LNCaP clone FGC (cell line): ENCODE measurements at regions not wholly inside any gene's neighbourhood (a gene's known extent, or its start where the extent isn't known, plus 50 kb on each side); places are given as distances from the start of the nearest gene placed in this dataset.

Experiments used
- DNase-seq: peaks from one replicate; pipeline ENCODE4 v3.0.0-alpha.2; 2011; ENCODE audit warnings: low read depth
- H3K4me3 ChIP-seq: 2 replicates; pipeline ENCODE4 v1.5.1; 2011; ENCODE audit warnings: mild to moderate bottlenecking, low read depth, low read length, control low read depth
- TF ChIP-seq, protein P1 (sequence below): IDR thresholded peaks from 2 replicates; pipeline ENCODE4 v1.5.1; 2012; ENCODE audit warnings: mild to moderate bottlenecking; ENCODE audit not compliant: control insufficient read depth, insufficient read depth; ENCODE audit errors: extremely low read depth

GRCh38 chr14:43949400-43949799, 557.7 kb downstream of the FSCB start:
- DNase-seq = no peak
- H3K4me3 ChIP-seq = no peak overlapping the region
- TF ChIP-seq, protein P1, sequence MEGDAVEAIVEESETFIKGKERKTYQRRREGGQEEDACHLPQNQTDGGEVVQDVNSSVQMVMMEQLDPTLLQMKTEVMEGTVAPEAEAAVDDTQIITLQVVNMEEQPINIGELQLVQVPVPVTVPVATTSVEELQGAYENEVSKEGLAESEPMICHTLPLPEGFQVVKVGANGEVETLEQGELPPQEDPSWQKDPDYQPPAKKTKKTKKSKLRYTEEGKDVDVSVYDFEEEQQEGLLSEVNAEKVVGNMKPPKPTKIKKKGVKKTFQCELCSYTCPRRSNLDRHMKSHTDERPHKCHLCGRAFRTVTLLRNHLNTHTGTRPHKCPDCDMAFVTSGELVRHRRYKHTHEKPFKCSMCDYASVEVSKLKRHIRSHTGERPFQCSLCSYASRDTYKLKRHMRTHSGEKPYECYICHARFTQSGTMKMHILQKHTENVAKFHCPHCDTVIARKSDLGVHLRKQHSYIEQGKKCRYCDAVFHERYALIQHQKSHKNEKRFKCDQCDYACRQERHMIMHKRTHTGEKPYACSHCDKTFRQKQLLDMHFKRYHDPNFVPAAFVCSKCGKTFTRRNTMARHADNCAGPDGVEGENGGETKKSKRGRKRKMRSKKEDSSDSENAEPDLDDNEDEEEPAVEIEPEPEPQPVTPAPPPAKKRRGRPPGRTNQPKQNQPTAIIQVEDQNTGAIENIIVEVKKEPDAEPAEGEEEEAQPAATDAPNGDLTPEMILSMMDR = no peak

DNA sequence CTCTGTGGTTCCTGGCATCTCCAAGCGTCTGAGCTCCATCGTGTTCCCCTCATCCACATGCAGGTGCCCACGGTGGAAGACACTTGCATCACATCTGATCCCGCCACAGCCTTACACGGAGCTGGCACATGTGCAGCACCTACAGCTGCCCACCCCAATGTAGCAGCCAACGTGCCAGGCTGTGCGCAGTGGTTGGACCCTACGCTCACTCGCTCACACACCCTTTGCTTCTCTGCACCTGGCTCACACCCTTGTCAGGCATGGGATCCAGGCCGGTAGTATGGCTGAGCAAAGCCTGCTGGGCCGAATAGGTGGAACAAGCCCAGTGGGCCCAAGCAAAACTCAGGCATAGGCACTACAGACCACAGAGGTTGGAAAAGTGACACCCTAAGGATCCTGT, 567.2 kb downstream of the FSCB start:
- H3K4me3 ChIP-seq = no peak overlapping the region
- no peak for DNase-seq
- TF ChIP-seq, protein P1 = no peak

- DNase-seq = no peak
- TF ChIP-seq, protein P1 = no peak
- H3K4me3 ChIP-seq = no peak overlapping the region
Observed at GRCh38 chr14:43938588-43939281, 568.3 kb downstream of the FSCB start.

DNA sequence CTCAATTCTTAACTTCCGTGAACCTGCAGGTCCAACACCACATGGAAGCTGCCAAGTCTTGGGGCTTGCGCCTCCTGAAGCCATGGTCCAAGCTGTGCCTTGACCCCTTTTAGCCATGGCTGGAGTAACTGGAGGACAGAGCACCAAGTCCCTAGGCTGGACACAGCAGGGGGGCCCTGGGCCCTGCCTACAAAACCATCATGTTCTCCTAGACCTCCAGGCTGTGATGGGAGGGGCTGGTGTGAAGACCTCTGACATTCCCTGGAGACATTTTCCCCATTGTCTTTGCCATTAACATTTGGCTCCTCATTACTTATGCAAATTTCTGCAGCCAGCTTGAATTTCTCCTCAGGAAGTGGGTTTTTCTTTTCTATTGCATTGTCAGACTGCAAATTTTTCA, 570.1 kb downstream of the FSCB start:
- no peak for DNase-seq
- TF ChIP-seq, protein P1 = no peak
- H3K4me3 ChIP-seq = no peak overlapping the region

GRCh38 chr14:43934102-43934501, 573.0 kb downstream of the FSCB start:
- TF ChIP-seq, protein P1 = no peak
- no peak for DNase-seq
- H3K4me3 ChIP-seq = no peak overlapping the region

GRCh38 chr14:43914041-43914693, 592.9 kb downstream of the FSCB start:
- TF ChIP-seq, protein P1 = no peak
- no peak overlapping the region for H3K4me3 ChIP-seq
- DNase-seq = no peak
